Activated T-helper 17 cell treated with anti-CD3 and anti-CD28 coated beads, Interleukin-2, amount 50 U/mL, for 72 hours (primary cell): ENCODE measurements at regions not wholly inside any gene's neighbourhood (a gene's known extent, or its start where the extent isn't known, plus 50 kb on each side); places are given as distances from the start of the nearest gene placed in this dataset.
A peak's percentile ranks its signal among the peaks of the same experiment; 100 is the strongest.
"Not testable (repeated sequence)": the region's sequence is repeated elsewhere in the genome, so short reads cannot be mapped to it uniquely, and the experiment has no call there.

Experiments used
- ATAC-seq: fragments of 150-1000 bp; cut with Tn5 transposase; replicated peaks from 2 replicates; pipeline ENCODE4 v1.10.0; 2021; ENCODE audit warnings: mild to moderate bottlenecking, moderate library complexity
- H3K27ac Mint-ChIP-seq: one replicate; pipeline ENCODE4 v1.8.0; 2022; ENCODE audit warnings: mixed read lengths
- H3K27me3 Mint-ChIP-seq: one replicate; pipeline ENCODE4 v1.8.0; 2022; ENCODE audit warnings: mixed read lengths
- H3K36me3 Mint-ChIP-seq: one replicate; pipeline ENCODE4 v1.8.0; 2022; ENCODE audit warnings: low read depth, mild to moderate bottlenecking, mixed read lengths
- H3K4me1 Mint-ChIP-seq: one replicate; pipeline ENCODE4 v1.8.0; 2022; ENCODE audit warnings: mixed read lengths
- H3K4me3 Mint-ChIP-seq: one replicate; pipeline ENCODE4 v1.8.0; 2022; ENCODE audit warnings: mild to moderate bottlenecking, mixed read lengths
- H3K9me3 Mint-ChIP-seq: one replicate; pipeline ENCODE4 v1.8.0; 2022; ENCODE audit warnings: mixed read lengths

- no peaks in the 10 kb centered on the region for H3K36me3 Mint-ChIP-seq
Observed at GRCh38 chr10:34920578-34920977, 105.5 kb upstream of the PARD3 start.

GRCh38 chr10:34918776-34919315 is 103.8 kb upstream of the PARD3 start:
- Mint-ChIP-seq H3K27me3 (peaks cover 4% of the 10 kb centered on the region), H3K4me1 (no peaks in the 10 kb centered on the region), H3K27ac (no peak overlapping the region), H3K4me3 (no peak overlapping the region), H3K36me3 (no peaks in the 10 kb centered on the region), H3K9me3 (no peaks in the 10 kb centered on the region)
- no peak for ATAC-seq

More at GRCh38 chr10:34920578-34920977, 105.5 kb upstream of the PARD3 start:
- ATAC-seq: no peak
- H3K4me3 Mint-ChIP-seq: no peak overlapping the region
- H3K27ac Mint-ChIP-seq: no peak overlapping the region
- H3K4me1 Mint-ChIP-seq: no peaks in the 10 kb centered on the region
- peaks cover 4% of the 10 kb centered on the region for H3K27me3 Mint-ChIP-seq
- H3K9me3 Mint-ChIP-seq: peaks cover 5% of the 10 kb centered on the region

GRCh38 chr10:34918060-34918775 is 103.1 kb upstream of the PARD3 start:
- no peak for ATAC-seq
- no peak overlapping the region for H3K27ac Mint-ChIP-seq
- no peaks in the 10 kb centered on the region for H3K36me3 Mint-ChIP-seq
- no peaks in the 10 kb centered on the region for H3K4me1 Mint-ChIP-seq
- no peak overlapping the region for H3K4me3 Mint-ChIP-seq
- H3K9me3 Mint-ChIP-seq: no peaks in the 10 kb centered on the region
- peaks cover 4% of the 10 kb centered on the region for H3K27me3 Mint-ChIP-seq

- peak; percentile 84 for ATAC-seq
- Mint-ChIP-seq H3K27me3 (peaks cover 4% of the 10 kb centered on the region), H3K4me3 (no peak overlapping the region), H3K9me3 (no peaks in the 10 kb centered on the region), H3K36me3 (no peaks in the 10 kb centered on the region), H3K27ac (no peak overlapping the region), H3K4me1 (no peaks in the 10 kb centered on the region)
Observed at GRCh38 chr10:34916314-34916713, 101.2 kb upstream of the PARD3 start.

GRCh38 chr10:34912771-34913170 is 97.7 kb upstream of the PARD3 start:
- H3K27ac Mint-ChIP-seq: no peak overlapping the region
- ATAC-seq: no peak

GRCh38 chr10:34911661-34912205 is 96.6 kb upstream of the PARD3 start:
- ATAC-seq: no peak
- Mint-ChIP-seq H3K27ac (no peak overlapping the region), H3K27me3 (no peaks in the 10 kb centered on the region), H3K4me3 (no peak overlapping the region), H3K4me1 (no peaks in the 10 kb centered on the region), H3K36me3 (no peaks in the 10 kb centered on the region), H3K9me3 (no peaks in the 10 kb centered on the region)

More at GRCh38 chr10:34912771-34913170, 97.7 kb upstream of the PARD3 start:
- H3K27me3 Mint-ChIP-seq: no peaks in the 10 kb centered on the region
- H3K36me3 Mint-ChIP-seq: no peaks in the 10 kb centered on the region
- no peaks in the 10 kb centered on the region for H3K9me3 Mint-ChIP-seq
- no peaks in the 10 kb centered on the region for H3K4me1 Mint-ChIP-seq
- H3K4me3 Mint-ChIP-seq: no peak overlapping the region

GRCh38 chr10:34908481-34908880 is 93.4 kb upstream of the PARD3 start:
- no peaks in the 10 kb centered on the region for H3K9me3 Mint-ChIP-seq
- no peak for ATAC-seq
- H3K27me3 Mint-ChIP-seq: no peaks in the 10 kb centered on the region
- no peaks in the 10 kb centered on the region for H3K4me1 Mint-ChIP-seq
- no peaks in the 10 kb centered on the region for H3K36me3 Mint-ChIP-seq
- H3K27ac Mint-ChIP-seq: no peak overlapping the region
- no peak overlapping the region for H3K4me3 Mint-ChIP-seq

- Mint-ChIP-seq H3K9me3 (no peaks in the 10 kb centered on the region), H3K27me3 (no peaks in the 10 kb centered on the region), H3K36me3 (no peaks in the 10 kb centered on the region), H3K4me3 (no peak overlapping the region), H3K4me1 (no peaks in the 10 kb centered on the region), H3K27ac (no peak overlapping the region)
- no peak for ATAC-seq
Observed at GRCh38 chr10:34907743-34908430, 92.8 kb upstream of the PARD3 start.

- H3K4me1 Mint-ChIP-seq: no peaks in the 10 kb centered on the region
- H3K9me3 Mint-ChIP-seq: no peaks in the 10 kb centered on the region
- H3K27ac Mint-ChIP-seq: no peak overlapping the region
- ATAC-seq: no peak
- H3K36me3 Mint-ChIP-seq: no peaks in the 10 kb centered on the region
- H3K27me3 Mint-ChIP-seq: no peaks in the 10 kb centered on the region
- no peak overlapping the region for H3K4me3 Mint-ChIP-seq
Observed at GRCh38 chr10:34906067-34906965, 91.2 kb upstream of the PARD3 start.

- H3K36me3 Mint-ChIP-seq: no peaks in the 10 kb centered on the region
- ATAC-seq: no peak
Observed at GRCh38 chr10:34905200-34905927, 90.3 kb upstream of the PARD3 start.

GRCh38 chr10:34904191-34904590 is 89.1 kb upstream of the PARD3 start:
- no peak overlapping the region for H3K4me3 Mint-ChIP-seq
- H3K36me3 Mint-ChIP-seq: no peaks in the 10 kb centered on the region
- no peak overlapping the region for H3K27ac Mint-ChIP-seq
- ATAC-seq: no peak
- H3K4me1 Mint-ChIP-seq: no peaks in the 10 kb centered on the region
- H3K27me3 Mint-ChIP-seq: no peaks in the 10 kb centered on the region
- no peaks in the 10 kb centered on the region for H3K9me3 Mint-ChIP-seq

More at GRCh38 chr10:34905200-34905927, 90.3 kb upstream of the PARD3 start:
- H3K4me1 Mint-ChIP-seq: no peaks in the 10 kb centered on the region
- H3K4me3 Mint-ChIP-seq: no peak overlapping the region
- H3K27ac Mint-ChIP-seq: no peak overlapping the region
- no peaks in the 10 kb centered on the region for H3K9me3 Mint-ChIP-seq
- no peaks in the 10 kb centered on the region for H3K27me3 Mint-ChIP-seq

- H3K4me1 Mint-ChIP-seq: no peaks in the 10 kb centered on the region
- H3K4me3 Mint-ChIP-seq: no peak overlapping the region
- ATAC-seq: no peak
- no peaks in the 10 kb centered on the region for H3K36me3 Mint-ChIP-seq
- H3K9me3 Mint-ChIP-seq: no peaks in the 10 kb centered on the region
- H3K27me3 Mint-ChIP-seq: peaks cover 10% of the 10 kb centered on the region
- no peak overlapping the region for H3K27ac Mint-ChIP-seq
Observed at GRCh38 chr10:34899161-34899560, 84.1 kb upstream of the PARD3 start.

GRCh38 chr10:34895977-34896376 is 80.9 kb upstream of the PARD3 start:
- Mint-ChIP-seq H3K4me3 (no peak overlapping the region), H3K4me1 (no peaks in the 10 kb centered on the region), H3K27me3 (peaks cover 10% of the 10 kb centered on the region), H3K27ac (no peak overlapping the region), H3K36me3 (no peaks in the 10 kb centered on the region), H3K9me3 (no peaks in the 10 kb centered on the region)
- ATAC-seq: no peak

- not testable (repeated sequence) for H3K27me3 Mint-ChIP-seq, ATAC-seq, H3K4me1 Mint-ChIP-seq, H3K27ac Mint-ChIP-seq, H3K9me3 Mint-ChIP-seq, H3K4me3 Mint-ChIP-seq, H3K36me3 Mint-ChIP-seq
Observed at GRCh38 chr10:34895046-34895445, 80.0 kb upstream of the PARD3 start.
